NCI-H146 treated with DMSO at 0.1 percent for 48 hours (cell line): ENCODE measurements at regions not wholly inside any gene's neighbourhood (a gene's known extent, or its start where the extent isn't known, plus 50 kb on each side); places are given as distances from the start of the nearest gene placed in this dataset.

Experiments used
- DNase-seq: peaks from one replicate; lab custom pipeline; 2025; ENCODE audit not compliant: unreplicated experiment; lab: John Stamatoyannopoulos, UW

GRCh38 chr7:156456503-156457115 is 184.0 kb upstream of the RNF32 start:
- no peak for DNase-seq

GRCh38 chr7:156456032-156456431 is 184.5 kb upstream of the RNF32 start:
- no peak for DNase-seq

GRCh38 chr7:156450473-156450872 is 190.1 kb upstream of the RNF32 start:
- DNase-seq = no peak

GRCh38 chr7:156448918-156449317 is 191.7 kb upstream of the RNF32 start:
- DNase-seq = no peak

- no peak for DNase-seq
Measured at GRCh38 chr7:156446990-156447389, 193.6 kb upstream of the RNF32 start.

GRCh38 chr7:156445997-156446761 is 194.4 kb upstream of the RNF32 start:
- DNase-seq = no peak

- no peak for DNase-seq
Measured at GRCh38 chr7:156442516-156442915, 198.1 kb upstream of the RNF32 start.

GRCh38 chr7:156440456-156440855 is 200.1 kb upstream of the RNF32 start:
- no peak for DNase-seq

GRCh38 chr7:156438011-156438410 is 202.6 kb upstream of the RNF32 start:
- DNase-seq = no peak

- DNase-seq = no peak
Measured at GRCh38 chr7:156437021-156437614, 203.5 kb upstream of the RNF32 start.

GRCh38 chr7:156435486-156436231 is 204.9 kb upstream of the RNF32 start:
- DNase-seq = no peak

GRCh38 chr7:156434706-156435105 is 205.9 kb upstream of the RNF32 start:
- no peak for DNase-seq

- DNase-seq = no peak
Measured at GRCh38 chr7:156432018-156432417, 208.6 kb upstream of the RNF32 start.

GRCh38 chr7:156430109-156430508 is 210.5 kb upstream of the RNF32 start:
- DNase-seq = no peak

- DNase-seq = no peak
Measured at GRCh38 chr7:156429514-156429913, 211.1 kb upstream of the RNF32 start.

GRCh38 chr7:156423876-156424275 is 216.7 kb upstream of the RNF32 start:
- DNase-seq = no peak

- no peak for DNase-seq
Measured at GRCh38 chr7:156420496-156420895, 220.1 kb upstream of the RNF32 start.

GRCh38 chr7:156419782-156420181 is 220.8 kb upstream of the RNF32 start:
- no peak for DNase-seq

- DNase-seq = no peak
Measured at GRCh38 chr7:156402255-156402654, 238.3 kb upstream of the RNF32 start.

- DNase-seq = no peak
Measured at GRCh38 chr7:156401617-156402016, 239.0 kb upstream of the RNF32 start.

GRCh38 chr7:156400046-156400445 is 240.5 kb upstream of the RNF32 start:
- DNase-seq = no peak

GRCh38 chr7:156397249-156397648 is 243.3 kb upstream of the RNF32 start:
- no peak for DNase-seq
